ENCODE measurements at regions not wholly inside any gene's neighbourhood (a gene's known extent, or its start where the extent isn't known, plus 50 kb on each side); places are given as distances from the start of the nearest gene placed in this dataset.
"Not testable (repeated sequence)": the region's sequence is repeated elsewhere in the genome, so short reads cannot be mapped to it uniquely, and the experiment has no call there.

DNA sequence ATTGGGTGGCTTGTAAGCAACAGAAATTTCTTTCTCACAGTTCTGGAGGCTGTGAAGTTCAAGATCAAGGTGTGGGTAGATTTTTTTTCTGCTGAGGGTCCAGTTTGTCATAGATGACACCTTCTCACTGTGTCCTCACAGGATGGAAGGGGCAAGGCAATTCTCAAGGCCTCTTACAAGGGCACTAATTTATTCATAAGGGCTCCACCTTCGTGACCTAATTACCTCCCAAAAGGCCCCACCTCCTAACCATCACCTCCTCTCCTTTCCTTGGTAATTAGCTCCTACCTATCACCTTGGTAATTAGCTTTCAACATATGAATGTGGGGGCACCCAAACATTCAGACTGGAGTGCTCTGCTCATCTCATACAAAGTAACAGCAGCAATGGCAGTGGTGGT is 92.3 kb upstream of the CD44 start:
- Histone ChIP-seq H3K4me3 (ENCODE audit: low read length in 2 of 2) (no peak overlapping the region), H3K36me3 (ENCODE audit: control insufficient read depth in 2 of 2, insufficient read depth in 2 of 2, low read length in 2 of 2) (no peaks in the 10 kb centered on the region), H3K9me3 (ENCODE audit: control insufficient read depth in 2 of 2, low read length in 2 of 2) (no peaks in the 10 kb centered on the region), H3K9ac (ENCODE audit: low read length in 2 of 2) (no peak overlapping the region), H3K4me1 (ENCODE audit: control insufficient read depth, insufficient read depth, low read length) (peaks cover 42% of the 10 kb centered on the region), H3K27ac (ENCODE audit: low read length) (no peak overlapping the region), H3K27me3 (ENCODE audit: control insufficient read depth in 1 of 2, insufficient read depth in 2 of 2, low read length in 2 of 2) (no peaks in the 10 kb centered on the region)

DNA sequence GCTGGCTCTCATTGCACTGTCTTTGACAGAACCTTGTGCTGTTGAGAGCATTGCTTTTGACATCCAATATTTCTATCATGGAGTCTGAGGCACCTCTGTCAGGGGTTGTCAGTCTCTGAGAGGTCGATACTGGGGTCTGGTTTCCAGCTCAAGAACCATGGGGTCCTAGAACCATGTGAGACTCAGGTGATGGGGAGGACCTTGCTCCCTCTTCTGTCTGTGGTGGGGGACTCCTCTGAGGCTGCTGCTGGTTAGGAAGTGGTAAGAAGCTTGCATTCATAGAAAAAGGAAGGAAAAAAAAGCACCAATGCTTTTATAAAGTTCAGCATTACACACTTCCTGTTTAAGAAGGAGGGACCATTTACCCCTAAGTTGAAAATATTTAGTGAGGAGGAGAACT is 91.8 kb upstream of the CD44 start:
- Histone ChIP-seq H3K9me3 (ENCODE audit: control insufficient read depth in 2 of 2, low read length in 2 of 2) (no peaks in the 10 kb centered on the region), H3K36me3 (ENCODE audit: control insufficient read depth in 2 of 2, insufficient read depth in 2 of 2, low read length in 2 of 2) (no peaks in the 10 kb centered on the region), H3K4me3 (ENCODE audit: low read length in 2 of 2) (no peak overlapping the region), H3K27ac (ENCODE audit: low read length) (no peak overlapping the region), H3K27me3 (ENCODE audit: control insufficient read depth in 1 of 2, insufficient read depth in 2 of 2, low read length in 2 of 2) (no peaks in the 10 kb centered on the region), H3K4me1 (ENCODE audit: control insufficient read depth, insufficient read depth, low read length) (peaks cover 42% of the 10 kb centered on the region), H3K9ac (ENCODE audit: low read length in 2 of 2) (no peak overlapping the region)

DNA sequence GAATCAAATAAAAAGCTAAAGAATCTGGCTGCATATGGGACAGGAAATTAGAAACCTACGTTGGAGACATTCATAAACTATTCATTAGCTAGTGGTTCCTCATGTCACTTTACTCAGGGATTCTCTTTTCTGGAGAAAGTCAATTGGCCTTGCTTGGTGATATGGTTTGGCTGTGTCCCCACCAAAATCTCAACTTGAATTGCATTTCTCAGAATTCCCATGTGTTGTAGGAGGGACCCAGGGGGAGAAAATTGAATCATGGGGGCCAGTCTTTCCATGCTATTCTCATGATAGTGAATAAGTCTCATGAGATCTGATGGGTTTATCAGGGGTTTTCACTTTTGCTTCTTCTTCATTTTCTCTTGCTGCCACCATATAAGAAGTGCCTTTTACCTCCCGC is 91.2 kb upstream of the CD44 start:
- Histone ChIP-seq H3K27ac (ENCODE audit: low read length) (no peak overlapping the region), H3K4me1 (ENCODE audit: control insufficient read depth, insufficient read depth, low read length) (peaks cover 36% of the 10 kb centered on the region)

DNA sequence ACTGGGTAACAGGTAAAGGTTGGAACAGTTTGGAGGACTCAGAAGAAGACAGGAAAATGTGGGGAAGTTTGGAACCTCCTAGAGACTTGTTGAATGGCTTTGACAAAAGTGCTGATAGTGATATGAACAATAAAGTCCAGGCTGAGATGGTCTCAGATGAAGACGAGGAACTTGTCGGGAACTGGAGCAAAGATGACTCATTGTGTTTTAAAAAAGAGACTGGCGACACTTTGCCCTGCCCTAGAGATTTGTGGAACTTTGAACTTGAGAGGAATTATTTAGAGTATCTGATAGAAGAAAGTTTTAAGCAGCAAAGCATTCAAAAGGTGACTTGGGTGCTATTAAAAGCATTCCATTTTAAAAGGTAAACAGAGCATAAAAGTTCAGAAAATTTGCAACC is 90.6 kb upstream of the CD44 start:
- H3K4me1 ChIP-seq (ENCODE audit: control insufficient read depth, insufficient read depth, low read length) = peaks cover 32% of the 10 kb centered on the region
- not testable (repeated sequence) for H3K36me3 ChIP-seq (ENCODE audit: control insufficient read depth in 2 of 2, insufficient read depth in 2 of 2, low read length in 2 of 2); H3K27me3 ChIP-seq (ENCODE audit: control insufficient read depth in 1 of 2, insufficient read depth in 2 of 2, low read length in 2 of 2); H3K9me3 ChIP-seq (ENCODE audit: control insufficient read depth in 2 of 2, low read length in 2 of 2); H3K4me3 ChIP-seq (ENCODE audit: low read length in 2 of 2); H3K27ac ChIP-seq (ENCODE audit: low read length); H3K9ac ChIP-seq (ENCODE audit: low read length in 2 of 2)

More for the DNA sequence above, 91.2 kb upstream of the CD44 start:
- H3K9me3 ChIP-seq (ENCODE audit: control insufficient read depth in 2 of 2, low read length in 2 of 2) = no peaks in the 10 kb centered on the region
- H3K27me3 ChIP-seq (ENCODE audit: control insufficient read depth in 1 of 2, insufficient read depth in 2 of 2, low read length in 2 of 2) = no peaks in the 10 kb centered on the region
- H3K9ac ChIP-seq (ENCODE audit: low read length in 2 of 2) = no peak overlapping the region
- no peaks in the 10 kb centered on the region for H3K36me3 ChIP-seq (ENCODE audit: control insufficient read depth in 2 of 2, insufficient read depth in 2 of 2, low read length in 2 of 2)
- H3K4me3 ChIP-seq (ENCODE audit: low read length in 2 of 2) = no peak overlapping the region

DNA sequence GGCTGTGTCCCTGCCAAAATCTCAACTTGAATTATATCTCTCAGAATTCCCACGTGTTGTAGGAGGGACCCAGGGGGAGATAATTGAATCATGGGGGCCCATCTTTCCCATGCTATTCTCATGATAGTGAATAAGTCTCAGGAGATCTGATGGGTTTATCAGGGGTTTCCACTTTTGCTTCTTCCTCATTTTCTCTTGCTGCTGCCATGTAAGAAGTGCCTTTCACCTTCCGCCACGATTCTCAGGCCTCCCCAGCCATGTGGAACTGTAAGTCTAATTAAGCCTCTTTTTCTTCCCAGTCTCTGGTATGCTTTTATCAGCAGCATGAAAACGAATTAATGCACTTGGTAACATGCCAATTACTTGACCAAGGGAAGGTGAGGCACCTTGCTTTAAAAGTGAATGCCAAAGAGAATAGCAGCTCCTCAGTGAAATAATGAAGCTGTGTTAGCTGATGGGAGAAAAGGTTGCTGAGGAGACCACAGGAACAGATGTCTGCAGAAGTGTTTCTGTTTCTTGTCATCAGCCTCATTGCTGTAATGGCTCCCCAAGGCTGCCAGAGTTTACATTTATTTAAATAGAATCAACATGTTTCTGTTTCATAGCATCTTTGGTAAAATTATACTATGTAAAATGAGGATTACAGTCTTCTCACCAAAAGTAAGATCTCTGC is 89.0 kb upstream of the CD44 start:
- Histone ChIP-seq H3K27ac (ENCODE audit: low read length) (peak overlapping the region; percentile 49), H3K36me3 (ENCODE audit: control insufficient read depth in 2 of 2, insufficient read depth in 2 of 2, low read length in 2 of 2) (no peaks in the 10 kb centered on the region), H3K4me1 (ENCODE audit: control insufficient read depth, insufficient read depth, low read length) (peaks cover 28% of the 10 kb centered on the region), H3K4me3 (ENCODE audit: low read length in 2 of 2) (no peak overlapping the region), H3K9me3 (ENCODE audit: control insufficient read depth in 2 of 2, low read length in 2 of 2) (no peaks in the 10 kb centered on the region), H3K9ac (ENCODE audit: low read length in 2 of 2) (no peak overlapping the region), H3K27me3 (ENCODE audit: control insufficient read depth in 1 of 2, insufficient read depth in 2 of 2, low read length in 2 of 2) (no peaks in the 10 kb centered on the region)

DNA sequence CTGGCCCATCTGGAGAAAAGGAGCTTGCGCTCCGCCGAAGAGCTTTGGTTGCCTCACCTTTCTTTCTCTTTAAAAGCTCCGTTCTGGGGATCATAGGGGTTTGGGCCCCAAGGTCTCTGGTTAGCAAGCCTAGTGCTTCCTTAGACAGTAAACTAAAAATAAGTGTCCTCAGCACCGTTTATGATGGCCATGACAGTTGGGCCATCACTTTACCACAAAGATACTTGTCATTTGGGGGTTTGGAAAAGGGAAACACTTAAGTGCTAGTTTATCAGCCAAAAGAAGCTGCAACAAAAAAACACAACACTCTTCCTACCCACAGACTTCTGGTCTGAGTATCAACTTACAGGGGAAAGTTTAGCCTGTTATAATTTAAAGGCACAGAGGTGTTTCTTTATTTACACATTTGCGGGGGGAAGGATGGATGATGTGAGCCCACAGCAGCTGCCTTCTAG is 88.4 kb upstream of the CD44 start:
- Histone ChIP-seq H3K27me3 (ENCODE audit: control insufficient read depth in 1 of 2, insufficient read depth in 2 of 2, low read length in 2 of 2) (no peaks in the 10 kb centered on the region), H3K27ac (ENCODE audit: low read length) (peak overlapping the region; percentile 49), H3K4me1 (ENCODE audit: control insufficient read depth, insufficient read depth, low read length) (peaks cover 22% of the 10 kb centered on the region), H3K36me3 (ENCODE audit: control insufficient read depth in 2 of 2, insufficient read depth in 2 of 2, low read length in 2 of 2) (no peaks in the 10 kb centered on the region), H3K9me3 (ENCODE audit: control insufficient read depth in 2 of 2, low read length in 2 of 2) (no peaks in the 10 kb centered on the region), H3K4me3 (ENCODE audit: low read length in 2 of 2) (no peak overlapping the region), H3K9ac (ENCODE audit: low read length in 2 of 2) (no peak overlapping the region)

DNA sequence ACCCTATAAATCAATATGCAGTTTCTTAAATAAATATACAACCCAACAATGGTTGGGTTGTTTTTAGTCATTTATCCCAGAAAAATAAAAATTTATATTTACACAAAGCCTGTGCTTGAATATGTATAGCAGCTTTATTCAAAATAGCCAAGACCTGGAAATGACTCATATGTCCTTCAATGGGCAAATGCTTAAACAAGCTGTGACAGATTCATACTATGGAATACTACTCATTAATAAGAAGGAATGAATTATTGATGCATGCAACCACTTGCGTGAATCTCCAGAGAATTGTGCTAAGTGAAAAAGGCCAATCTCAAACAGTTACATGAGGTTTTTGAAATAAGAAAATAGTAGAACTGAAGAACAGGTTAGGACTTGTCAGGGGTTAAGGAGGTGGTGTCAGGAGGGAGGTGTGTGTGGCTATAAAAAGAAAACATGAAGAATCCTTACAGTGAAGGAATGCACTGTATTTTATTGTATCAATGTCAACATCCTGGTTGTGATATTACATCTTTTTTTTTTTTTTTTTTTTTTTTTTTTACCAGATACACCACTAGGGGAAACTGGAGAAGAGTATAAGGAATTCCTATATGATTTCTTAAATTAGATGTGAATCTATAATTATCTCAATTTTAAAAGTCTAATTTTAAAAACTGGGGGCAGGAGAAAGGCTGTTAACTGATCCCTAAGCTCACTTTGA is 82.4 kb upstream of the CD44 start:
- Histone ChIP-seq H3K27ac (ENCODE audit: low read length) (no peak overlapping the region), H3K4me1 (ENCODE audit: control insufficient read depth, insufficient read depth, low read length) (no peaks in the 10 kb centered on the region), H3K9me3 (ENCODE audit: control insufficient read depth in 2 of 2, low read length in 2 of 2) (no peaks in the 10 kb centered on the region), H3K36me3 (ENCODE audit: control insufficient read depth in 2 of 2, insufficient read depth in 2 of 2, low read length in 2 of 2) (no peaks in the 10 kb centered on the region), H3K4me3 (ENCODE audit: low read length in 2 of 2) (no peak overlapping the region), H3K27me3 (ENCODE audit: control insufficient read depth in 1 of 2, insufficient read depth in 2 of 2, low read length in 2 of 2) (no peaks in the 10 kb centered on the region), H3K9ac (ENCODE audit: low read length in 2 of 2) (no peak overlapping the region)

DNA sequence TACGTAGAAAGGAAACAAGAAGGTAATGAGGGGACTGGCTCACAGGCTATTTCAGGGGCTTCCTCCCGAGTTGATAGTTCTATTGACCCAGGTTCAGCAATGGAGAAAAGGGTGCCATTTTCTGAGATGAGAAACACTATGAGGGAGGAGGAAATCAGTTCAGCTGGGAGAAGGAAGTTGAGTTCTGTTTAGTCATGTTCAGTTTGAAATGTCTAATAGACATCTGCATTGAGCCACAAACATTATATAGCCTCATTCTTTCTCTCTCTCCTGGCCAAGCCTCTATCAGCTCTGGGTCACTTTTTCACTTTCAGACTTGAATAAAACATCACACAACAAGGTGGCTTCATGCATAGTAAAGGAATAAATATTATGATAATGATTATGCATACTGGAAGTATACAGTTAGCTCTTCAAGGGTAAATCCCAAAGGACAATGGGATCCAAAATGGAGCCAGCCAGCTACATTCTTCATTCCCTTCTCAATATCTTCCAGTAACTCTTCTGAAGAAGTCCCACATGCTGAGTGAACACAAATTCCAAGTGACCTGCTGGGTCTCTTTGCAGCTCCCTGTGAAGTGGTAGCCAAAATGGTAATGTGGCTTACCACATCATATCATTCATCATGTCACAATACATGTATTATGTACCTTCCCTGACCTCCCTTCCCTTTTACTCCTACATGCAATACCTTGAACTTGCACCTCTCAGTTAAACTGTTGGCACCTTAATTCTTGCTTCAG is 80.9 kb upstream of the CD44 start:
- Histone ChIP-seq H3K27me3 (ENCODE audit: control insufficient read depth in 1 of 2, insufficient read depth in 2 of 2, low read length in 2 of 2) (no peaks in the 10 kb centered on the region), H3K36me3 (ENCODE audit: control insufficient read depth in 2 of 2, insufficient read depth in 2 of 2, low read length in 2 of 2) (no peaks in the 10 kb centered on the region), H3K9ac (ENCODE audit: low read length in 2 of 2) (no peak overlapping the region), H3K27ac (ENCODE audit: low read length) (no peak overlapping the region), H3K4me1 (ENCODE audit: control insufficient read depth, insufficient read depth, low read length) (no peaks in the 10 kb centered on the region), H3K9me3 (ENCODE audit: control insufficient read depth in 2 of 2, low read length in 2 of 2) (no peaks in the 10 kb centered on the region), H3K4me3 (ENCODE audit: low read length in 2 of 2) (no peak overlapping the region)

DNA sequence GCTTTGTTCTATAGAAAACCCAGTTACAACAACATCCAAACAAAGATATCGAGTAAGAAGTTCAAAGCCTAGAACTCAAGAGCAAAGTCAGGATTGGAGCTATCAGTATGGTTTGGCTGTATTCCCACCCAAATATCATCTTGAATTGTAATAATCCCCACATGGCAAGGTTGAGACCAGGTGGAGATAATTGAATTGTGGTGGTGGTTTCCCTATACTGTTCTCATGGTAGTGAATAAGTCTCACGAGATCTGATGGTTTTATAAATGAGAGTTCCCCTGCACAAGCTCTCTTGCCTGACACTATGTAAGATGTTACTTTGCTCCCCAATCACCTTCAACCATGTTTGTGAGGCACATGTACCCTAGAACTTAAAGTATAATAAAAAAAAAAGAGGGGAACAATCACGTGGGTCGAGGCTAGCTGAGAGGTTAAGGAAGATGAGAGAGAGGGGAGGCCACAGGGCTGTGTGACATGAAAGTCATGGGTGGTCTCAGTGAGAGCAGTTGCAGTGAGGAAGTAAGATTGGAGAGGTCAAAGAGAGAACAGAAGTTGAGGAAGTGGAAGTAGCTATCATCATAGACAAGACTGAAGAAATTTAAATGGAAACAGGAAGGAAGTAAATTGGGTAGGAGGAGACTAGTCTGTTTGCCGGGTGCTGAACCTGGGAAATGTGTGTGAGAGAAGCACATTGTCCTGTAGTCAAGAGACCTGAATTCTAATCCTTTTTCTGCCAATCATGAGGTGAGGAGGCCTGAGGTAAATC is 80.1 kb upstream of the CD44 start:
- Histone ChIP-seq H3K9me3 (ENCODE audit: control insufficient read depth in 2 of 2, low read length in 2 of 2) (no peaks in the 10 kb centered on the region), H3K27me3 (ENCODE audit: control insufficient read depth in 1 of 2, insufficient read depth in 2 of 2, low read length in 2 of 2) (no peaks in the 10 kb centered on the region), H3K9ac (ENCODE audit: low read length in 2 of 2) (no peak overlapping the region), H3K36me3 (ENCODE audit: control insufficient read depth in 2 of 2, insufficient read depth in 2 of 2, low read length in 2 of 2) (no peaks in the 10 kb centered on the region), H3K4me1 (ENCODE audit: control insufficient read depth, insufficient read depth, low read length) (no peaks in the 10 kb centered on the region), H3K4me3 (ENCODE audit: low read length in 2 of 2) (no peak overlapping the region), H3K27ac (ENCODE audit: low read length) (no peak overlapping the region)

DNA sequence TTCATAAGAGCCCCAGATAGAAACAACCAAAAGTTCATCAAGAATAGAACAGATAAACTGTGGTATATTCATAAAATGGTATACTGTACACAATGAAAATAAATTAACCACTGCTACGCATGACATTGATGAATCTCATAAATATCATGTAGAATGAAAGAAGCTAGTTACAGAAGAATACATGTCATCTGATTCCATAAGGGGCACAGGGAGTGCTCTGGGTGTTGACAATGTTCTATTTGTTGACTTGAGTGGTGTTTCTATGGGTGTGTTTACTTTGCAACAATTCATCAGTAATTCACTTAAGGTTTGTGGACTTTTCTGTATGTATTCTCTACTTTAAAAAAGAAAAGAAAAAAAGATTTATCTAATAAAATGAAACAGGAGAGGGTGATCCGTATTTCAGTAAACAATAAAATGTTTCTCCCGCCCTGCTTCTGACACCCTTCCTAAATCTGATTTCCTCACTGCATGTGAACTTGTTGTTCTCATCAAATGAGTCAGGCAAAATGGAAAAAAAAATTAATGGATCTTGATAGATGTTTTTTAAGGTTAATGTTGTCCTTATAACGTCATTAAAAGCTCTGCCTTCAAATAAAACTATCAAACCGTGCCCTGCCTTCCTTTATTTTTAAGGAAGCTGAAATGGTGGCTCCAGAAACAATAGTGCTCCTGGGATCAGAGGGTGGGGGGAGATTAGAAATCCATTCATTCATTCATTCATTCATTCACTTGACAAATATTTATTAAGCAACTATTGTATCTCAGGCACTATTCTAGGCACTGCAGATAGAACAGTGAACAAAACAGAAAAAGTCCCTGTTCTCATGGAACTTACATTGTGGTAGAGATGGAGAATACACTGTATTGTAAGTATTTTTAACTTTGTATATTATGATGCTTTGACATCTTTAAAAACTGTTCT is 77.2 kb upstream of the CD44 start:
- H3K9ac ChIP-seq (ENCODE audit: low read length in 2 of 2) = no peak overlapping the region
- no peaks in the 10 kb centered on the region for H3K27me3 ChIP-seq (ENCODE audit: control insufficient read depth in 1 of 2, insufficient read depth in 2 of 2, low read length in 2 of 2)
- no peaks in the 10 kb centered on the region for H3K36me3 ChIP-seq (ENCODE audit: control insufficient read depth in 2 of 2, insufficient read depth in 2 of 2, low read length in 2 of 2)
- H3K27ac ChIP-seq (ENCODE audit: low read length) = no peak overlapping the region
- peaks cover 14% of the 10 kb centered on the region for H3K4me1 ChIP-seq (ENCODE audit: control insufficient read depth, insufficient read depth, low read length)
- no peak overlapping the region for H3K4me3 ChIP-seq (ENCODE audit: low read length in 2 of 2)
- no peaks in the 10 kb centered on the region for H3K9me3 ChIP-seq (ENCODE audit: control insufficient read depth in 2 of 2, low read length in 2 of 2)

All from stomach smooth muscle (tissue), 2 donors.